HG02981 (cell line): ENCODE measurements at regions not wholly inside any gene's neighbourhood (a gene's known extent, or its start where the extent isn't known, plus 50 kb on each side); places are given as distances from the start of the nearest gene placed in this dataset.
"Not testable (repeated sequence)": the region's sequence is repeated elsewhere in the genome, so short reads cannot be mapped to it uniquely, and the experiment has no call there.

ENCODE experiments used
- ATAC-seq: cut with Tn5 transposase; IDR thresholded peaks from one replicate; pipeline ENCODE4 v1.9.1; 2021; ENCODE audit warnings: mild to moderate bottlenecking, moderate library complexity; ENCODE audit not compliant: unreplicated experiment

DNA sequence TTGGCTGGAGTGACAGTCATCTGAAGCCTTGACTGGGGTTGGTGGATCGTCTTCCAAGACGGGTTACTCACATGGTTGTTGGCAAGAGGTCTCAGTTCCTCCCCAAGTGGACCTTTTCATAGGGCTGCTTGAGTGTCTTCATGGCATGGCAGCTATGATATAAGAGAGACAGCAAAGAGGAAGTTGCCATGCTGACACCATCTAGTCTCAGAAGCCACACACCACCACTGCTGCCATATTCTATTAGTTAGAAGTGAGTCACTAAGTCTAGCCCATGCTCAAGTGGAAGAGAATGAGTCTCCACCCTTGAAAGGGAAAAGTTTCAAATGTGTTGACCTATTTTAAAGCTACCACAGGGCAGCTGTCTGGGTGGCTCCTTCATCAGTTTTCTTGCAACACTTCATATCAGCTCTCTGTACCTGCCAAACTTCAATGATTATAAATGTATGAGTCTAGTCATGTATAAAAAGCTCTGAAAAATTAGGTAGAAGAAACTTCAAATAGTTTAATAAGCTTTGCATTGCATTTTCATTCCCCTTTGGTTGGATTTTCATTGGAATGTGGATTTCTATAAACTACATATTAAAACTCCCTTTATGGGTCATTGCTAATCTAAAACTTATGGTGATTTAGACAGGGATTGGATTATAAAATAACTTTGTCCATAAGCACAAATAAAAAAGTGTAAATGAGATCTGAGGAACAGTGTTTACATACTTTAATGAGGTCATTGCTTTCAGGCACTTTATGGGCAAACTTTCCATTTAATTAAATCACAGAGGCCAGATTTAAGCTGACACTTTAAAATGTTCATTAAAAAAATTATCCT, 68.0 kb upstream of the ATXN3L start:
- peak; percentile 61 for ATAC-seq

DNA sequence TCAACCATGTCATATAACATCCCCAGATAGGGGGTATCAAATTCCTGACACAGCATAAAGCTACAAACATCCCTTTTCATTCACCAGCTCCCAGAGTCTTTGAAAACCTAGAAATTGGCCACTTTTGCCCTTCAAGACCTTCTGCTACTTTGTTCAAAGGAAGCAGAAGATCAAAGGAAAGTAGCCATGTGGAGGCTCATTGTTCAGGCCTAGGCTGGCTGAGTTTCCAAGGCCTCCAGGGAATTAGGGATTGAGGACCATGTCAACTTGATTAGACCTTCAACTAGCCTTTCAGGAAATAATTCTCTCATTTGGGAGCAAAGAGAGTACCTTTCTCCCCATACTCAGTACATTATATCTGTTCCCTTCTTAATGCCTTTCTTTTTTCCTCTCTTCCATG, 66.8 kb upstream of the ATXN3L start:
- ATAC-seq: no peak

DNA sequence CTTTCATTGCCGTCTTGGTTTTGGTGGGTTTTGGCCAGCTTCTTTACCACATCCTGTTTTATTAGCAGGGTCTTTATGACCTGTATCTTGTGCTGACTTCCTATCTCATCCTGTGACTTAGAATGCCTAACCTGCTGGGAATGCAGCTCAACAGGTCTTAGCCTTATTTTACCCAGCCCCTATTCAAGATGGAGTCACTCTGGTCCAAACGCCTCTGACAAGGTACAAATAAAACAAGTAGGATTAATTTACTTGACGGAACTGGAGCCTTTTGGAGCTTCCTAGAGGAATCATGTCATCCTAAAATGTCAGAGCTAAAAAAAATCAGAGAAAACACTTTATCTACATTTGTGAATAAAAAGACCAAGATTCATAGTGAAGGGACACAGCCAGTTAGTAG, 66.2 kb upstream of the ATXN3L start:
- no peak for ATAC-seq

DNA sequence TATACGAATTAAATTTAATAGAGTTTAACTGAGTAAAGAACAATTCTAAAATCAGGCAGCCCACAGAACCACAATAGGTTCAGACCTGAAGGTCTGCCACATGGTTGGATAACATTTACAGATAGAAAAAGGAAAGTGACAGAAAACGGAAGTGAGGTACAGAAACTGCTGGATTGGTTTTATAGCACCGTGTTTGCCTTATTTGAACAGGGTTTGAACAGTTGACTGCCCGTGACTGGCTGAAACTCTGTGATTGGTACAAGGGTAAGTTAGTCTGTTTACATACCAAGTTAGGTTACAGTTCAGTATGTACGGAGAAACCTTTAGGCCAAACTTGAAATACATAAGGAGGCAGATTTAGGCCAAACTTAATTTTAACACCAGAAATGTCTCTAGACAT, 64.1 kb upstream of the ATXN3L start:
- ATAC-seq: no peak

DNA sequence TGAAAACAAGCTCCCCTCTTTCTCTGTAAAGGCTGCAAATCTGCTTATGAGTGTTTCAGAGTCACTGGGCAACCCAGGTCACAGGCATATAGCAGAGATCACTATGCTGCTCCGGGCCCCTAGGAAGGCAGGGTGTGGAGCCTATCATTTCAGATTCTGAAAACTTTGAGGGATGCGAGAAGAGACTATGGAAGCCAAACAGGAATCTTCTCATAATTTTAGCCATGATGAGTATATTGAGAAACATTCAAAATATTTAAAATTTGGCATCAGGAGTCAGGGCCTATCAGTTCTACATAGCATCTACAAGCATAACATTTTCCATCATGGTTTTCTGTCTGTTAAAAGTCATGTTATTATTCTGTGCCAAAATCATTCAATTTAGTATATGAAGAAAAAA, 61.7 kb upstream of the ATXN3L start:
- no peak for ATAC-seq

DNA sequence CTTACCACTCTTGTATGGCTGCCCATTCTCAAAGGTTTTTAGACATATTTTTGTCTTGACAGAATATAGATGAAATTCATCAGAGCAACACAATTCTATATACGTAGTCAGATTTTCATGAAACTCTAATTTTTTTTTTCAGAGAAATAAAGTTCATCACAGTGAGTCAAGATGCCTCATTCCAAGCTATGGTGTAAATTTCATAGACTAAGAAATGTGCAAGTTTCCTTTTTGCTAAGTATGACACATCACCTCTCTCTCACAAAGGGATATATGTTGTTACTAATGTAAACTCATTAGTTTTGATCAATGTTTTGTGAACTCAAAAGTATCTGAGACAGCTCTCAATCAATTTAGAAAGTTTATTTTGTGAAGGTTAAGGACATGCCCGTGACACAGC, 60.4 kb upstream of the ATXN3L start:
- no peak for ATAC-seq

DNA sequence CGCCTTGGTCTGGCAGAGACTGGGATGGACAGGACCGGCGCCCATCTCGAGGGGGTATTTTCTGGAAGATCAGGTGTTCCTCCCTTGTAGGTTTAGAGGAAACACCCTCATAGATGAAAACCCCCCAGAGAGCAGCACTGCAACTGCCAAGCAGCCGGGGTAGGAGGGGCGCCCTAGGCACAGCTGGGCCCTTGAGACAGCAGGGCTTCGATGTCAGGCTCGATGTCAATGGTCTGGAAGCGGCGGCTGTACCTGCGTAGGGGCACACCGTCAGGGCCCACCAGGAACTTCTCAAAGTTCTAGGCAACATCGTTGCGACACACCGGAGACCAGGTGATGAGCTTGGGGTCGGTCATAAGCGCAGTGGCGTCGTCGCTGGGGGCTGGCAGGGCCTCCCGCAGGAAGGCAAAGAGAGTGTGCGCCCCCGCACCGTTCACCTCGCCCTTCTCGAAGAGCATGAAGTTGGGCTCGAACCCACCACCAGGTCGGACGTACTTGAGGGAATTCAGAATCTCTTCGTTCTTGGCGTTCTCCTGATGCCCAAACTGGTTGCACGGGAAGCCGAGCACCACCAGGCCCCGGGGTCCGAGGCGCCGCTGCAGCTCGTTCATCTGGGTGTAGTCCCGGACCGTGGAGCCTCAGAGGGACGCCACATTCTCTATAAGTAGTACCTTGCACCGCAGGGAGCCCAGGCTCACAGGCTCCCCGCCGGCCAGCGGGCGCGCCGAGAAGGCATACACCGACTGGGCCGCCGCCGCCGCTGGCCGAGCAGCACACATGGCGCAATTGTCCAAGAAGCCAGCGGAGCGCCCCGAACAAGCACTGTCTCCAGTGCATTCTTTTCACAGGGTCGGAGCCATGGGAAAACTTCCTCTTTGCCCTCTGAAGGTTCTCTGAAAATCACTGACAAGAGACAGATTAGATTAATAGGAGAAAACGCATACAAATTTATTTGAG, 59.0 kb upstream of the ATXN3L start:
- ATAC-seq: not testable (repeated sequence)

DNA sequence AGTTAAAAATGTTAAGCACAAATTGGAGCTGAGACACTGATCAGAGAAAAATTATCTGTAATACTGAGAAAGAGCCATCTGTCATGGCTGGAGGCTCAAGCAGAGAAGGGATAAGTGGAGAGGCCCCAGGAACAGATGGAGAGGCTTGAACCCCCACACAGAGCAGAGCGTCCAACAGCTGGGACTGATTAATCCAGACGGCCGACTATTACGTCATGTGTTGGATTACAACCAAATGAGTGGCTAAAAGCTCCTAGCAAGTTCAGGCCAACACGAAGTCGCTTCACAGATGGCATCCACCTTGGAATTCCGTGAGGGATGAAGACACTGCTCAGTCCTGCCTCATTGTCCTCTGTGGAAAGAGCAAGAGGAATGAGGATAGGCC, 57.7 kb upstream of the ATXN3L start:
- ATAC-seq: no peak

DNA sequence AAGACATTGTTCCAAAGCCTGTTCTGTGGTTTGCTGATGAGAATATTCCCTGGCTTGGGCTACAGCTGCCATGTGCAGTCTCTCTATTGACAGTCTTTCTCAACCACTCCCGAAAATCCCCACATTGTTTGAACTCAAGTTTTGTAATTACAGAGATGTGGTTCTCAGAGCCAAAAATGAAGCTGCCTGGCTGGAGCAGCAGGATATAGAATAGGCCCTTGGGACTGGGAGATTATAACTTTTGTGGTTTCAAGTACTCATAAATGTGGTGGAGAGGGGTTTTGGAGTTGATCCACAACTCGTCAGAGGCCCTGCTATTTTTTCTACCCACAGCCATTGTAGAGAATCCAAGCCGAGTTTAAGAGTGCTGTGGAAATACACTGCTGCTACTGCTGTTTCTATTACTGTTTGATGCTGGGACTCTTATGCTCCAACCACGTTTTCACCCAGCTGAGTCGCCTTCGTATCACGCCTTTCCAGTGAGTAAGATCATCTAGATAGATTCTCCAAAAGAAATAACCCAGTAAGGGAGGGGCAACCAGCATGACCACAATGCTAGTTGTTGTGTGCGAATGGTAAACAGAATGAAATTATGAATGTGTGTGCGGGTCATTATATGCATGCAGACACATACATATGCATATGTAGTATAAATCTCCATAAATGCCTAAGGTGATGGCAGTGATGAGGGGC, 57.1 kb upstream of the ATXN3L start:
- ATAC-seq: no peak

DNA sequence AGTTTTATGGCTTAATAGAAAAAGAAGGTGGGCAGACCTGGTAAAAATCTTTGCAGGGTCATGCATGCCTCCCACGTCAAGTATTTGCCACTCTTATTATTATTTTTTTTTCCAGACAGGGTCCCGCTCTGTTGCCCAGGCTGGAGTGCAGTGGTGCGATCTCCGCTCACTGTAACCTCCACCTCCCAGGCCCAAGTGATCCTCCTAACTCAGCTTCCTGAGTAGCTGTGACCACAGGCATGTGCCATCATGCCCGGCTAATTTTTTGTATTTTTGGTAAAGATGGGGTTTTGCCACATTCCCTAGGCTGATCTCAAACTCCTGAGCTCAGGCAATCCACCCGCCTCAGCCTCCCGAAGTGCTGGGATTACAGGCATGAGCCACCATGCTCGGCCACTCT, 55.7 kb upstream of the ATXN3L start:
- not testable (repeated sequence) for ATAC-seq

DNA sequence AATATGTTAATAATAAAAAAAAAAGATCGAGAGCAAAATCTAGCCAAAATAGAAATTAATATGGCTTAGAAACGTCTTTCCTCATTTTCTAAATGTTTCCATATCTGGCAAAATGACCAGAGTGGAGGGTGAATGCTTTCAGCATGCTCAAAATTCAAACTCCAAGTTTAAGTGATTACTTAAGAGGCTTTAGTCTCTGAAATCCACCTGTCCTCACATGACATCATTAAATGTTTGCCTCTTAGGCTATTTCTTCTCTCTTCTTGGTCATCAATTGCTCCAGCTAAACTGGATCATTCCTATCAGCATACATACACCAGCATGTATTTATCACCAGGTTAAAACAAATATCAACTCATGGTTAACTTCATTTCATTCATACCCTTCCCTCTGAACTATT, 54.5 kb upstream of the ATXN3L start:
- no peak for ATAC-seq

DNA sequence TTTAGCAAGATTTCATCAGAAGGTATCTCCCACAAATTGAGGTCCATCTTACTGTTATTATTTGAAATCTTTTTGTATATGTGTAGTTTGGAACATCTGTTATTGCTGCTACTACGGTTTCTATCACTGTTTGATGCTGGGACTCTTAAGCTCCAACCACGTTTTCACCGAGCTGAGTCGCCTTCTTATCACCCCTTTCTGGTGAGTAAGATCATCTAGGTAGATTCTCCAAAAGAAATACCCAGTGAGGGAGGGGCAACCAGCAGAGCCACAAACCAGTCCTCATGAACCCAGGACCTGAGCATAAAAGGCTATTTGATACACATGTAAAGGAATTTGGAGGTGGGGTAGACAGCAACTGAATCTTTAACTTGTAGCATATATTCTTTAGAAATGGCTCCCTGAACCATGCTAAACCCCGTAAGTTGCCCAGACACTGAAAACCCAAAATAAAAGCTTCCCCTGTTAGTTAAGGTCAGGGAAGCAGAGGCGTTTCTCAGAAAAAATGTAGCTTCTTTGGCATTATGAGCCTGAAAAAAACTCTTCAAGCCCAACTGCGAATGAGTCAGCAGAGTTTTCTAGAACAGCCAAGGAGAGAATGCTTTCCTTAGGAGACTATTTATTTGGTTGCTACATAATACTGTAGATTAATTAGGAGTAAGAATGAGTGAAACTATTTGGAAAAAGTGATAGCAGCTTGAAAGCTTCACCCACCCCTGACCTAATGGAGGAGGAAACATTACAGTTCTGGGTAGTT, 53.8 kb upstream of the ATXN3L start:
- ATAC-seq: no peak

DNA sequence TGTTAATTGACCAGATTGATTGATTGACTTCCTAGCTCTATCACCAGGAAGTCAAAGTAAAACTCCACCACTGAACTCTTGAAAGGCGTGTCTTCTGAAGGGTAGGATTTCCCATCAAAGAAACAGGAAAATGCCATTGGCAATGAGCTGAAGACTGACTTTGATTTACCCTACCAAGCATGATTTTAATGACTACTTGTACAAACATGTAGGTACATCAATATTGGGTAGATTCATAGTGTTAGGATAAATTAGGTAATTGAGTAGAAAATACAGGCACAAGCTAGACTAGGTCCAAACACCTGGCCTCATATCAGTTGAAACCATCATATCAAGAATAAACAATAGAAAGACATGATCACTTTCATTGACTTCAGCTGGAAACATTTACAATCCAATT, 53.2 kb upstream of the ATXN3L start:
- ATAC-seq: no peak

DNA sequence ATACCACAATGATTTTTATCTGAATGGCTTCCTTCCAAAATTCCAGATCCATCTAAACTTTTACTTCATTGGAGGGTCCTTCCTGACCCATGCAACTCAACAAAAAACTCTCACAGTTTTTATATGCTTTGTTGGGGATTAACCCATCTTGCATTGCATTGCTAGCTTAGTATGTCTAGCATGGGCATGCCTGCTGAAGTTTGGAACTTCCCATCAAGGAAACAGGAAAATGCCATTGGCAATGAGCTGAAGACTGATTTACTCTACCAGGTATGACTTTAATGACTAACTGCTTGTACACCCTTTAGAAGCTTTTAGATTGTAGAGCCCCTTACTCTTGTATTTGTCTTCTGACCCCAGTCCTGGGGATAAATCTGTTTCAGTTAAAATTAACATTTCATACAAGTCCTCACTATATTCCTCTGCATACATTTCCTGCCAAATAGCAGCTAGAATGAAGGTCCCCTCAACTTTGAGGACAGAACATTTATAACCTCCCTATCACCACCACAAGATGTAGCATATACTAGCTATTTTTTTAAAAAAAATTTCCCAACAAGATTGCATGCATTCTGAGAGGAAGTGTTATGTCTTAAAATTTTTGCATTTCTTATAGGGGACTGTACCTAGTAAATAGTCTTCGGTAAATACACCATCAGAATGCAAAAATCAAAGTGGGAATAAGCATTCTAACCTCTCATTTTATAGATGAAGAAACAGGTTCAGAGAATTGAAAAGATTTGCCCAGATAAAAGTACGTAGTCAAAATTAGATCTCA, 52.5 kb upstream of the ATXN3L start:
- no peak for ATAC-seq

DNA sequence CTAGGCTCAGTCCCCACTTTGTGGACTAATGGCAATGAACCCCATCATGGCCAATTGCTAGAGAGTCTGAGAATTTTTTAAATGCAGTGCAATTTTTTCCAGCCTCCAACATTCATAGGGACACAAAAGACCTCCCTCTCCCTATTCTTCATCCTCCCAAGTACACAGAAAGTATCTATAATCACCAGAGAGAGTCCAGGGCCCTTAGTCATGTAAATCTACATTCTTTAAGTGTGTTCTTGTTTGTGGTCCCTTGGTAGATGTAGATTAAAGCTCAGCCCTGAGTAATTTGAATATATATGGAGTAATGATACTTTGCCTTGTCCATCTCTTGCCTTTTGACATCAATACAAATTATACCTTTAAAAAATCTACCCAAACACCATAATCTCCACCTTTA, 51.3 kb upstream of the ATXN3L start:
- ATAC-seq: no peak

DNA sequence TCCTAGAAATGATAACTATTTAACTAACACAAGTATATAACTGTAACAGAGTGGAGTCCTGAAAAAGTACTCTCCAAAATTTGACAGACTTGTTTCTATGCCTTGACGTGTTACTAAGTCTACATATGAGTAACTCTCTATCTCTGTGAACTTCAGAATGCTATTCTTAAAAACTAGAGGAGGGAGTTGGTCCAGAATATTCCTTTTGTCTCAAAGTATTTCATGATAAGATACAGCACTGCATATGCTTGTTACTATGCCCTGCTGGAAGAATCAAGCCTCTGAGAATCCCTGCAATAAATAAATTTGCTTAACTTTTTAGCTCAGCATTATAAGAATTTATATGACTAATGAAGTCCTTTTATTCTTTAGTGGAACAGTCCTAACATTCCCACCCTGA, 50.9 kb upstream of the ATXN3L start:
- ATAC-seq: no peak
